ENCODE measurements at regions not wholly inside any gene's neighbourhood (a gene's known extent, or its start where the extent isn't known, plus 50 kb on each side); places are given as distances from the start of the nearest gene placed in this dataset.

- TF ChIP-seq CTCF (IDR thresholded peaks at IDR 0.05; ENCODE audit: control insufficient read depth, insufficient read depth, low read depth, low read length, missing control alignments), result no peak
- DNase-seq (ENCODE audit: low read depth), result no peak
Observed at GRCh38 chr2:129656081-129656598, 323.3 kb upstream of the RAB6C start.

GRCh38 chr2:129658430-129658829 lies 321.0 kb upstream of the RAB6C start:
- TF ChIP-seq CTCF (IDR thresholded peaks at IDR 0.05; ENCODE audit: control insufficient read depth, insufficient read depth, low read depth, low read length, missing control alignments), result no peak
- no peak overlapping the region for H3K4me3 ChIP-seq (ENCODE audit: control insufficient read depth, low read depth, low read length)
- no peak for DNase-seq (ENCODE audit: low read depth)

More at GRCh38 chr2:129656081-129656598, 323.3 kb upstream of the RAB6C start:
- no peak overlapping the region for H3K4me3 ChIP-seq (ENCODE audit: control insufficient read depth, low read depth, low read length)

DNA sequence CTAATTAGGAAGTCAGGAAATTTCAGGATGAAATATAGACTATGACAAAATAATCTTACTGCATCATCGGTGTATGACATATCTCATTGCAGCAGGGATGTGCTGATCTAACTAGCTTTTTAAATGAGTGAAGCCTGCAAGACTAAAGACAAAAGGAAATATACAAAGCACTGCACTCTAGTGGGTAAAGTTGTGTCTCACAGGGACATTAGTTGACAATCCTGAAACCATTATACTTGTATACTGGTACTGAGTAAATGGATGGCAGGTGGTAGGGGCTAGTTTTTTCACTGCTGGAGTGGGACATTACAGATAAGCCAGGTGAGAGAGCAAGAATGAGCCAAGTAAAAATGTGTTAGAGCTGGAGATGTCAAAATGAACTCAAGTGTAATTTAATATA lies 317.5 kb upstream of the RAB6C start:
- H3K4me3 ChIP-seq (ENCODE audit: control insufficient read depth, low read depth, low read length), result no peak overlapping the region
- no peak for DNase-seq (ENCODE audit: low read depth)
- no peak for TF ChIP-seq CTCF (IDR thresholded peaks at IDR 0.05; ENCODE audit: control insufficient read depth, insufficient read depth, low read depth, low read length, missing control alignments)

GRCh38 chr2:129667577-129667976 lies 311.9 kb upstream of the RAB6C start:
- DNase-seq (ENCODE audit: low read depth), result no peak
- no peak for TF ChIP-seq CTCF (IDR thresholded peaks at IDR 0.05; ENCODE audit: control insufficient read depth, insufficient read depth, low read depth, low read length, missing control alignments)
- H3K4me3 ChIP-seq (ENCODE audit: control insufficient read depth, low read depth, low read length), result no peak overlapping the region

DNA sequence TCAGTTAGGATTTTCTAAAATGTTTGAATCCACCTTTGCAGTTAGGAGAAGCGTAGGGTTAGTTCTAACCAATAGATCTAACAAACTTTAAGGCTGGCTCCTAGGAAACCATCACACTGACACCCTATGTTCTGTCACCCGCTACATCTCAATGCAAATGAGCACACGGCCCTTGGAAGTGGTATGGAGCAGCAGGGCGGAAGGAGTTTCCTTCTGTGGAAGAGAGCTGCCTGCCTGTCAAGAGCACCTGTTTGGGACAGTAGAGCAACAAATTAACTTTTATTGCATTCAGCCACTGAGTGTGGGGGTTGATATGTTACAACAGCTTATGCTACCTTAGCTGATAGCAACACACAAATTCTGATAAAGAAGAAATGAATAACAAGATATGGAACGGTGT lies 306.9 kb upstream of the RAB6C start:
- TF ChIP-seq CTCF (IDR thresholded peaks at IDR 0.05; ENCODE audit: control insufficient read depth, insufficient read depth, low read depth, low read length, missing control alignments), result no peak
- no peak overlapping the region for H3K4me3 ChIP-seq (ENCODE audit: control insufficient read depth, low read depth, low read length)
- no peak for DNase-seq (ENCODE audit: low read depth)

GRCh38 chr2:129673234-129673633 lies 306.2 kb upstream of the RAB6C start:
- TF ChIP-seq CTCF (IDR thresholded peaks at IDR 0.05; ENCODE audit: control insufficient read depth, insufficient read depth, low read depth, low read length, missing control alignments), result no peak
- DNase-seq (ENCODE audit: low read depth), result no peak
- no peak overlapping the region for H3K4me3 ChIP-seq (ENCODE audit: control insufficient read depth, low read depth, low read length)
